AG04450 (cell line): ENCODE measurements at regions not wholly inside any gene's neighbourhood (a gene's known extent, or its start where the extent isn't known, plus 50 kb on each side); places are given as distances from the start of the nearest gene placed in this dataset.
"Not testable (repeated sequence)": the region's sequence is repeated elsewhere in the genome, so short reads cannot be mapped to it uniquely, and the experiment has no call there.

ENCODE experiments used
- CTCF ChIA-PET: fragments of 300-600, 350-600 bp; formaldehyde crosslinking; extraction: SDS; loops from one replicate; lab custom pipeline; 2022; ENCODE audit warnings: antibody characterized with exemption, inconsistent platforms; lab: Charles Lee
- POLR2A ChIA-PET: fragments of 350-600 bp; formaldehyde crosslinking; extraction: SDS; loops from one replicate; lab custom pipeline; 2021; ENCODE audit warnings: antibody characterized with exemption, inconsistent platforms; lab: Yijun Ruan, JAX
- DNase-seq: peaks from one replicate; pipeline ENCODE4 v3.0.0-alpha.2; 2011; ENCODE audit warnings: low read depth, low spot score
- H3K27ac ChIP-seq: one replicate; pipeline ENCODE4 v1.5.1; 2012; ENCODE audit warnings: low read depth, low read length, control low read depth
- H3K27me3 ChIP-seq: one replicate; pipeline ENCODE4 v1.6.0; 2012; ENCODE audit warnings: low read length; ENCODE audit not compliant: control insufficient read depth, insufficient read depth
- H3K4me3 ChIP-seq: 2 replicates; pipeline ENCODE4 v1.5.1; 2011; ENCODE audit warnings: mild to moderate bottlenecking, low read depth, low read length, control low read depth
- H3K9me3 ChIP-seq: 2 replicates; pipeline ENCODE4 v1.5.1; 2012; ENCODE audit warnings: low read length; ENCODE audit not compliant: control insufficient read depth, insufficient read depth
- CTCF ChIP-seq: IDR thresholded peaks from 2 replicates; pipeline ENCODE4 v1.5.1; 2011; ENCODE audit warnings: low read depth, low read length, control low read depth, inconsistent platforms

DNA sequence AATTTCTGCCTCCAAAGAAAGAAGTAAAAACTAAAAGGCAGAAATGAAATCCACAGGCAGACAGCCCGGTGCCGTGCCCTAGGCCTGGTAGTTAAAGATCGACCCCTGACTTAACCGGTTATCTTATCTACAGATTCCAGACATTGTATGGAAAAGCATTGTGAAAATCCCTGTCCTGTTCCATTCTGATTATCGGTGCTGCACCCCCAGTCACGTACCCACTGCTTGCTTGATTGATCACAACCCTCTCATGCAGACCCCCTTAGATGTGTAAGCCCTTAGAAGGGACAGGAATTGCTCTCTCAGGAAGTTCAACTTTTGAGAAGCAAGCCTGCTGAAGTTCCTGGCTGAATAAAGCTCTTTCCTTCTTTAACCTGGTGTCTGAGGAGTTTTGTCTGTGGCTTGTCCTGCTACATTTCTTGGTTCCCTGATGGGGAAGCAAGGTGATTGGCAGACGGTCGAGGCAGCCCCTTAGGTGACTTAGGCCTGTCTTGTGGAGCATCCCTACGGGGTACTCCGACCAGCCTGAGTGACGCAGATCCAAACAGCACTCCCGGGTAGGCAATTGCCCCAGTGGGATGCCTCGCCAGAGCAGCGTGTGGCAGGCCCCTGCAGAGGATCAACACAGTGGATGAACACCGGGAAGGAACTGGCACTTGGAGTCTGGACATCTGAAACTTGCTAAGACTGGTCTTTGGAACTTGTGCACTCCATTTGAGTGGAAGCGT, 111.2 kb upstream of the PPM1J start:
- Histone ChIP-seq H3K27ac (no peak overlapping the region), H3K9me3 (no peaks in the 10 kb centered on the region), H3K4me3 (no peak overlapping the region), H3K27me3 (peaks cover 4% of the 10 kb centered on the region)
- no peak for DNase-seq
- POLR2A ChIA-PET, result no interaction called here
- TF ChIP-seq CTCF, result no peak
- CTCF ChIA-PET, result no interaction called here

DNA sequence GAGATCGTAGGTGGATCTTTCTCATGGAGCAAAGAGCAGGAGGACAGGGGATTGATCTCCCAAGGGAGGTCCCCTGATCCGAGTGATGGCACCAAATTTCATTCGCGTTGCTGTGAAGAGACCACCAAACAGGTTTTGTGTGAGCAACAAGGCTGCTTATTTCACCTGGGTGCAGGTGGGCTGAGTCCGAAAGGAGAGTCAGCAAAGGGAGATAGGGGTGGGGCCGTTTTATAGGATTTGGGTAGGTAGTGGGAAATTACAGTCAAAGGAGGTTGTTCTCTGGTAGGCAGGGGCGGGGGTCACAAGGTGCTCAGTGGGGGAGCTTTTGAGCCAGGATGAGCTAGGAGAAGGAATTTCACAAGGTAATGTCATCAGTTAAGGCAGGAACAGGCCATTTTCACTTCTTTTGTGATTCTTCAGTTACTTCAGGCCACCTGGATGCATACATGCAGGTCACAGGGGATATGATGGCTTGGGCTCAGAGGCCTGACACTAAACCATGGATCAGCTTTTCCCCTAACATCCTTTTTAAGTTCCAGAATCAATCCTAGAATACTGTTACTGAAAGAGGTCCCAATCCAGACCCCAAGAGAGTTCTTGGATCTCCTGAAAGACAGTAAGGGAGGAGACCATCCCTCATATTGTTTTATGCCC, 110.6 kb upstream of the PPM1J start:
- CTCF ChIA-PET, H3K4me3 ChIP-seq, DNase-seq, H3K27me3 ChIP-seq, POLR2A ChIA-PET, H3K9me3 ChIP-seq, H3K27ac ChIP-seq: not testable (repeated sequence)

- H3K27ac ChIP-seq, CTCF ChIA-PET, H3K9me3 ChIP-seq, POLR2A ChIA-PET, DNase-seq, H3K4me3 ChIP-seq, H3K27me3 ChIP-seq: not testable (repeated sequence)
These were observed 109.9 kb upstream of the PPM1J start for GRCh38 chr1:112825075-112825474.

DNA sequence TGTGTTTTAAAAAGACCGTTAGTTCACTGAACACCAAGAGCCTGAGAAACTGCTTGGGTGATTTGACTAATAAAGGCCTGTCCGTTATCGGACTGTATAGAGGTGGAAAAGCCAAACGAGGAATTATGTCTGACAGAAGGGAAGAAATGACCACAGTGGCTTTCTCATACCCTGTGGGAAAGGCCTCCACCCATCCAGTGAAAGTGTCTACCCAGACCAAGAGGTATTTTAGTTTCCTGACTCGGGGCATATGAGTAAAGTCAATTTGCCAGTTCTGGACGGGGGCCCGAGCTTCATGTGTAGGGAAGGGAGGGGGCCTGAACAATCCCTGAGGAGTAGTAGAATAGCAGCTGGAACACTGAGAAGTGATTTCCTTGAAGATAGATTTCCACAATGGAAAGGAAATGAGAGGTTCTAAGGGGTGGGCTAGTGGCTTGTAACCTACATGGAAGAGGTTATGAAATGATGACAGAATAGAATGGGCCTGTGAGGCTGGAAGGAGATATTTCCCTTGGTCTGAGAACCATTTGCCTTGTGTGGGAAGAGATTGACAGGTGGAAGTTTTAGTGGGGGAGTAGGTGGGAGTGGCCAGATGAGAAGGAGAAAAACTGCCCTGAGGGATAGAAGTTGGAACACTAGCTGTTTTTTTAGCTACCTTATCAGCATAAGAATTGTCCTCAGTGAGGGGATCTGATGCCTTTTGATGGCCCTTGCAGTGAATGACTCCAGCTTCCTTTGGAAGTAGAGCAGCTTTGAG, 106.4 kb upstream of the PPM1J start:
- H3K27me3 ChIP-seq, H3K27ac ChIP-seq, DNase-seq, H3K9me3 ChIP-seq, H3K4me3 ChIP-seq: not testable (repeated sequence)
- CTCF ChIA-PET, result interaction anchor here (0.7 to 1.4 kb wide), 4 partner anchors 77 to 251 kb away, joined by 3 to 4 read pairs (median 4); partner anchors contain the start of gene LRIG2
- POLR2A ChIA-PET, result interaction anchor here (0.6 kb wide), 1 partner anchor 117 kb away, joined by 3 read pairs; no protein-coding TSS in a partner anchor

- DNase-seq, result peak; percentile 39
- H3K27ac ChIP-seq, result no peak overlapping the region
- ChIA-PET CTCF (interaction anchor here (0.8 to 3.3 kb wide), 8 partner anchors 11 to 254 kb away, joined by 3 to 29 read pairs (median 9); partner anchors contain the start of gene LRIG2), POLR2A (no interaction called here)
- no peaks in the 10 kb centered on the region for H3K27me3 ChIP-seq
- TF ChIP-seq CTCF, result no peak
- no peaks in the 10 kb centered on the region for H3K9me3 ChIP-seq
- no peak overlapping the region for H3K4me3 ChIP-seq
These were observed 104.0 kb upstream of the PPM1J start for GRCh38 chr1:112818990-112819689.
